GM12878 (cell line): ENCODE measurements at regions not wholly inside any gene's neighbourhood (a gene's known extent, or its start where the extent isn't known, plus 50 kb on each side); places are given as distances from the start of the nearest gene placed in this dataset.

Experiments used
- ATAC-seq: fragments of 200-7000 bp; cut with Tn5 transposase; 3 replicates; pipeline ENCODE4 v1.9.1; 2020; ENCODE audit warnings: mild to moderate bottlenecking, moderate library complexity
- BruUV-seq: library from RNA; stranded (reverse); fragments of 400-500 nt; replicated peaks from 2 replicates; lab custom pipeline; 2021; lab: Mats Ljungman, UMichigan
- CTCF ChIA-PET: fragments of 300-600 bp; sonication (Branson Sonifier 250); formaldehyde crosslinking; extraction: SDS; loops from one replicate; lab custom pipeline; 2021; ENCODE audit warnings: inconsistent platforms; lab: Yijun Ruan, JAX
- POLR2A ChIA-PET: fragments of 350-600 bp; formaldehyde crosslinking; extraction: SDS; loops from one replicate; lab custom pipeline; 2021; ENCODE audit warnings: inconsistent platforms; lab: Charles Lee
- RAD21 ChIA-PET: fragments of 300-600 bp; sonication (Branson Sonifier 250); formaldehyde crosslinking; loops from one replicate; lab custom pipeline; 2023; ENCODE audit warnings: antibody characterized with exemption; ENCODE audit not compliant: unreplicated experiment; lab: Charles Lee
- SMC1A ChIA-PET: fragments of 300-600 bp; sonication (Branson Sonifier 250); formaldehyde crosslinking; loops from one replicate; lab custom pipeline; 2023; ENCODE audit not compliant: unreplicated experiment, uncharacterized antibody; lab: Charles Lee
- DNase-seq: peaks from one replicate; pipeline ENCODE4 v3.0.0-alpha.2; 2011; ENCODE audit warnings: low read depth, low spot score
- FAIRE-seq: peaks from 3 replicates; lab custom pipeline; 2011; peaks lifted over from hg19 to GRCh38; lab: Jason Lieb, UNC
- H2AFZ ChIP-seq: 2 replicates; pipeline ENCODE4 v1.6.0; 2011; ENCODE audit warnings: low read depth, low read length, control low read depth; ENCODE audit not compliant: control insufficient read depth
- H3K27ac ChIP-seq: 2 replicates; pipeline ENCODE4 v1.5.1; 2011; ENCODE audit warnings: control low read depth; ENCODE audit not compliant: control insufficient read depth, insufficient read depth
- H3K27me3 ChIP-seq, 2 experiments: replicated peaks in 1 of 2; 2 replicates each; pipeline versions ENCODE4 v1.6.0 to v1.6.1; 2011; ENCODE audit warnings: low read length in 1 of 2; ENCODE audit not compliant: control insufficient read depth in 2 of 2, insufficient read depth in 2 of 2
- H3K36me3 ChIP-seq, 2 experiments: 2 replicates each; pipeline ENCODE4 v1.5.1; 2011; ENCODE audit warnings: low read length in 1 of 2; ENCODE audit not compliant: control insufficient read depth in 2 of 2, insufficient read depth in 2 of 2
- H3K4me1 ChIP-seq: 2 replicates; pipeline ENCODE4 v1.6.1; 2011; ENCODE audit warnings: mild to moderate bottlenecking, low read length, moderate library complexity, mixed read lengths; ENCODE audit not compliant: control insufficient read depth, insufficient read depth
- H3K4me2 ChIP-seq: 2 replicates; pipeline ENCODE4 v1.6.0; 2011; ENCODE audit warnings: control low read depth; ENCODE audit not compliant: control insufficient read depth, insufficient read depth
- H3K4me3 ChIP-seq: fragments of 200-600 bp; sonication (generic); 2 replicates; pipeline ENCODE4 v1.5.1; 2016
- H3K79me2 ChIP-seq: 2 replicates; pipeline ENCODE4 v1.6.0; 2011; ENCODE audit warnings: low read length; ENCODE audit not compliant: control insufficient read depth, insufficient read depth
- H3K9ac ChIP-seq: 2 replicates; pipeline ENCODE4 v1.8.0; 2011; ENCODE audit warnings: low read length, control low read depth, mixed read lengths; ENCODE audit not compliant: control insufficient read depth, insufficient read depth
- H3K9me3 ChIP-seq: replicated peaks from 3 replicates; pipeline ENCODE4 v1.5.1; 2011; ENCODE audit warnings: mild to moderate bottlenecking, low read length; ENCODE audit not compliant: control insufficient read depth, insufficient read depth
- H4K20me1 ChIP-seq: 2 replicates; pipeline ENCODE4 v1.6.0; 2011; ENCODE audit not compliant: control insufficient read depth, insufficient read depth
- ETV6 ChIP-seq, 2 experiments: fragments of 450-650 bp in 1 of 2; IDR thresholded peaks in 1 of 2; conservative IDR thresholded peaks in 1 of 2; 2 replicates each; pipeline ENCODE4 v1.6.1; 2014; ENCODE audit warnings: antibody characterized with exemption in 1 of 2, borderline replicate concordance in 1 of 2, low read depth in 1 of 2, mild to moderate bottlenecking in 1 of 2, moderate library complexity in 1 of 2
- WGBS: methylation state at CpG from one replicate; pipeline ENCODE4 v1.1.6; 2016; ENCODE audit warnings: low lambda C conversion rate; ENCODE audit not compliant: insufficient replicate concordance, insufficient coverage; ENCODE audit errors: missing lambda C conversion rate; 5-methylcytosine and 5-hydroxymethylcytosine counted together
- in situ Hi-C: fragments of 300-500 bp; cut with MboI; formaldehyde crosslinking; loops from 9 replicates; pipeline ENCODE4 v1.14.3; 2018; ENCODE audit warnings: mixed read lengths
- intact Hi-C: fragments of 100-400 bp; cut with micrococcal nuclease; formaldehyde crosslinking; loops from one replicate; pipeline ENCODE4 v1.14.2; 2022; ENCODE audit not compliant: unreplicated experiment
- TF ChIP-seq, protein P1 (sequence below): IDR thresholded peaks from 2 replicates; pipeline ENCODE4 v1.6.1; 2012; ENCODE audit warnings: mild to moderate bottlenecking, low read depth, low read length

DNA sequence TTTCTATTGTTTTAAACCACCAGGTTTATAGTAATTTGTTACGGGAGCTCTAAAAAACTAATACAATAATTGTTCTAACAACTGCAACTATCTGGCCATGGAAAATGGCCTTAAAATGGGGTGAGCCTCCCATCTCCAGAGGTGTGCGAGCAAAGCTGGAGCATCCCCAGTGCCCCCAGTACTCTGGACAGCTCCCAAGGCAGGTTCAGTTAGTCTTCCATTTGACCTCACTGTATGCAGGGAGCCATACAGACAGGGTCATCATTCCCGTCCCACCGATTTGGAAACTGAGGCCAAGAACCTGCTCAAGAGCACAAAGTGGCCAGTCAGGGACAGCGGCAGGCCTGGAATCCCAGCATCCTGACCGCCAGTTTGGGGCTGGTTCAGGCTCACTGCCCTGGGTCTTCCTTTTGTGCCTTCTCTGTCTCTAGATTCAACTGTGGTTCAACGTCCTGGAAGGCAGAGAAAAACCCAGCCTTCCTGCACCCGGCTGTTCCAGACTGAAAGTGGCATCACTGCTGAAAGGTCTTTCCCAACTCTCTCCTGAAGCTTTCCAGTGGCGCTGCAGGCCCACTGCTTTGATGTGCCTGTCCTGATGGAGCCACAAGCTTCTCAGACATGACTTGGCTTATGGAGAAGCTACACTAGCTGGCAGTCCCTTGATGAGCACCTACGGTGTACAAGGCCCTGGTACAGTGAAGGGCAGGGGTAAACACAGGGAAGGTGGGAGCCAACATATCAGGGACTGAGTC is 76.6 kb upstream of the LINGO1 start:
- intact Hi-C loops: no loop called here
- 22% methylated on average over 10 of the region's 10 CpGs for WGBS
- TF ChIP-seq, protein P1, sequence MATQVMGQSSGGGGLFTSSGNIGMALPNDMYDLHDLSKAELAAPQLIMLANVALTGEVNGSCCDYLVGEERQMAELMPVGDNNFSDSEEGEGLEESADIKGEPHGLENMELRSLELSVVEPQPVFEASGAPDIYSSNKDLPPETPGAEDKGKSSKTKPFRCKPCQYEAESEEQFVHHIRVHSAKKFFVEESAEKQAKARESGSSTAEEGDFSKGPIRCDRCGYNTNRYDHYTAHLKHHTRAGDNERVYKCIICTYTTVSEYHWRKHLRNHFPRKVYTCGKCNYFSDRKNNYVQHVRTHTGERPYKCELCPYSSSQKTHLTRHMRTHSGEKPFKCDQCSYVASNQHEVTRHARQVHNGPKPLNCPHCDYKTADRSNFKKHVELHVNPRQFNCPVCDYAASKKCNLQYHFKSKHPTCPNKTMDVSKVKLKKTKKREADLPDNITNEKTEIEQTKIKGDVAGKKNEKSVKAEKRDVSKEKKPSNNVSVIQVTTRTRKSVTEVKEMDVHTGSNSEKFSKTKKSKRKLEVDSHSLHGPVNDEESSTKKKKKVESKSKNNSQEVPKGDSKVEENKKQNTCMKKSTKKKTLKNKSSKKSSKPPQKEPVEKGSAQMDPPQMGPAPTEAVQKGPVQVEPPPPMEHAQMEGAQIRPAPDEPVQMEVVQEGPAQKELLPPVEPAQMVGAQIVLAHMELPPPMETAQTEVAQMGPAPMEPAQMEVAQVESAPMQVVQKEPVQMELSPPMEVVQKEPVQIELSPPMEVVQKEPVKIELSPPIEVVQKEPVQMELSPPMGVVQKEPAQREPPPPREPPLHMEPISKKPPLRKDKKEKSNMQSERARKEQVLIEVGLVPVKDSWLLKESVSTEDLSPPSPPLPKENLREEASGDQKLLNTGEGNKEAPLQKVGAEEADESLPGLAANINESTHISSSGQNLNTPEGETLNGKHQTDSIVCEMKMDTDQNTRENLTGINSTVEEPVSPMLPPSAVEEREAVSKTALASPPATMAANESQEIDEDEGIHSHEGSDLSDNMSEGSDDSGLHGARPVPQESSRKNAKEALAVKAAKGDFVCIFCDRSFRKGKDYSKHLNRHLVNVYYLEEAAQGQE: peak; percentile 79
- TF ChIP-seq ETV6 (conservative IDR thresholded peaks at IDR 0.05 in 1 of 2, IDR thresholded peaks at IDR 0.05 in 1 of 2; ENCODE audit: borderline replicate concordance in 1 of 2, low read depth in 1 of 2): no peak
- H3K36me3 ChIP-seq: no peaks in the 10 kb centered on the region
- CTCF ChIA-PET: interaction anchor here (2.7 kb wide), 1 partner anchor 112 kb away, joined by 8 read pairs; no protein-coding TSS in a partner anchor
- no peak overlapping the region for H3K4me3 ChIP-seq
- RAD21 ChIA-PET: no interaction called here
- ATAC-seq: no peak
- H3K9me3 ChIP-seq: no peaks in the 10 kb centered on the region
- H3K9ac ChIP-seq: no peak overlapping the region
- FAIRE-seq: no peak
- no peaks in the 10 kb centered on the region for H3K79me2 ChIP-seq
- no peak overlapping the region for H3K4me2 ChIP-seq
- SMC1A ChIA-PET: no interaction called here
- H2AFZ ChIP-seq: no peak overlapping the region
- no peak overlapping the region for H3K27ac ChIP-seq
- peaks cover 2% of the 10 kb centered on the region in 2 experiments; a peak in 3 of 4 replicates for H3K27me3 ChIP-seq
- BruUV-seq: no TSS peak
- no peaks in the 10 kb centered on the region for H3K4me1 ChIP-seq
- no peaks in the 10 kb centered on the region for H4K20me1 ChIP-seq
- POLR2A ChIA-PET: interaction anchor here (0.6 kb wide), 1 partner anchor 25 kb away, joined by 4 read pairs; no protein-coding TSS in a partner anchor
- DNase-seq: no peak
- in situ Hi-C loops: loop anchor here (5.0 kb wide), 1 partner anchor 52 kb away; no protein-coding TSS in a partner anchor
